Heart left ventricle (tissue), 16 donors: ENCODE measurements at regions not wholly inside any gene's neighbourhood (a gene's known extent, or its start where the extent isn't known, plus 50 kb on each side); places are given as distances from the start of the nearest gene placed in this dataset.

Experiments used
- ATAC-seq, 4 donors: fragments of 200-7000 bp; cut with Tn5 transposase; one replicate each; pipeline ENCODE4 v1.9.1; 2020 to 2022; ENCODE audit warnings: moderate library complexity in 4 of 4, mild to moderate bottlenecking in 3 of 4, moderate number of reproducible peaks in 1 of 4
- DNase-seq, 5 donors: peaks; one replicate each; pipeline ENCODE4 v3.0.0-alpha.2; 2020
- H3K27ac ChIP-seq, 12 donors: fragments of 200-600 bp; sonication (generic) in 4 of 12; one replicate each; pipeline versions ENCODE4 v1.5.0 to v1.8.0; 2016 to 2022; ENCODE audit warnings: mild to moderate bottlenecking in 2 of 12
- H3K27me3 ChIP-seq, 9 donors: fragments of 200-600 bp; sonication (generic) in 2 of 9; one replicate each; pipeline versions ENCODE4 v1.5.1 to v1.8.0; 2016 to 2022; ENCODE audit warnings: mild to moderate bottlenecking in 3 of 9
- H3K36me3 ChIP-seq, 9 donors: fragments of 200-600 bp; sonication (generic) in 2 of 9; one replicate each; pipeline versions ENCODE4 v1.5.0 to v1.8.0; 2018 to 2022; ENCODE audit warnings: mild to moderate bottlenecking in 2 of 9
- H3K4me1 ChIP-seq, 12 donors: fragments of 200-600 bp; sonication (generic) in 4 of 12; one replicate each; pipeline versions ENCODE4 v1.5.0 to v1.8.0; 2016 to 2022; ENCODE audit warnings: mild to moderate bottlenecking in 3 of 12
- H3K4me3 ChIP-seq, 12 donors: fragments of 200-600 bp; sonication (generic) in 4 of 12; one replicate each; pipeline versions ENCODE4 v1.5.0 to v1.8.0; 2017 to 2022; ENCODE audit warnings: mild to moderate bottlenecking in 9 of 12, moderate library complexity in 4 of 12
- H3K9me3 ChIP-seq, 12 donors: fragments of 200-600 bp; sonication (generic) in 4 of 12; one replicate each; pipeline versions ENCODE4 v1.5.0 to v1.8.0; 2016 to 2022; ENCODE audit warnings: mild to moderate bottlenecking in 1 of 12
- POLR2A ChIP-seq, 2 donors: fragments of 450-650 bp; IDR thresholded peaks; one replicate each; pipeline ENCODE4 v1.6.1; 2017; ENCODE audit warnings: antibody characterized with exemption in 2 of 2, mild to moderate bottlenecking in 2 of 2, moderate library complexity in 2 of 2
- WGBS, 4 donors: extraction: QIAGEN DNeasy Blood & Tissue Kit in 2 of 4; methylation state at CpG; one replicate each; pipeline versions ENCODE4 v1.1.5 to v1.1.7; 2013 to 2018; 5-methylcytosine and 5-hydroxymethylcytosine counted together
- intact Hi-C, 10 donors: fragments of 100-400 bp; cut with DNase I; formaldehyde crosslinking; loops; one replicate each; pipeline versions ENCODE4 v1.11.1 to v1.14.2; 2022
- TF ChIP-seq, protein P1 (sequence below), 12 donors: fragments of 200-600 bp; sonication (generic) in 4 of 12; IDR thresholded peaks; one replicate each; pipeline versions ENCODE4 v1.5.0 to v1.8.0; 2018 to 2022; ENCODE audit warnings: antibody characterized with exemption in 12 of 12, mild to moderate bottlenecking in 5 of 12
- donor health status: ischemic (EF 13 %, LVEDD 7.1; RV severe dilation, severe dysfunction).
- donor health status: healthy with polysubstance abuse.
- donor health status: DM: no; HTN: yes; CAD: no.
- donor health status: DM: no; HTN: no; CAD: no.
- donor health status: ischemic (EF 25% LVEDD 6.9; RV normal size, moderate dysfunction).
- donor health status: ischemic (EF 25% LVEDD 5.7; RV mildly dilated, moderate dysfunction).
- donor health status: healthy.
- donor health status: DM: yes; HTN: yes; CAD: no.
- donor health status: ischemic (EF 35%, LVEDD 5.7; RV mildly dilated, moderate dysfunction).
- donor health status: nonischemic (EF 11% LVEDD 7.7; RV severe dilation, severe dysfunction).
- donor health status: DM: yes; HTN: yes; CAD: no.
- donor health status: PGD.
- donor health status: ischemic (EF 29% LVEDD 5.4; RV normal size, mild dysfunction).
- donor health status: nonischemic (EF 23%, LVEDD 6.1; RV moderate dilation, normal function).

DNA sequence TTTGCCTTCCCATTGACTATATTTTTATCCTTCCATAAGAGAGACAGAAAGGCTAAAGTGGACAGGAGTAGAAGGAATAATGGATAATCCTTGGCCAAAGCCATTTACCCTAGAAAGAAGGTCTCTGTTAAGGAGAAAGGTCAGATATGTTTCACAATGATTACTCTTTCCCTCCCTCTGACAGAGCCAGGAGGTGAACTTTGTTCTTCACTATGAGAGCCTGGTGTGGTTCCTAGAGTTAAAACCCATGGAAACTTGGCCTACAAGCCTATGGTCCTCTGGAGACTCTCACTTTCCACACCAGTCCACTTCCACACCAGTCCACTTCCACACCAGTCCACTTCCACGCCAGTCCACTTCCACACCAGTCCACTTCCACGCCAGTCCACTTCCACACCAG lies 479.9 kb upstream of the ZP4 start:
- no peak for TF ChIP-seq POLR2A (IDR thresholded peaks at IDR 0.05)
- TF ChIP-seq, protein P1, sequence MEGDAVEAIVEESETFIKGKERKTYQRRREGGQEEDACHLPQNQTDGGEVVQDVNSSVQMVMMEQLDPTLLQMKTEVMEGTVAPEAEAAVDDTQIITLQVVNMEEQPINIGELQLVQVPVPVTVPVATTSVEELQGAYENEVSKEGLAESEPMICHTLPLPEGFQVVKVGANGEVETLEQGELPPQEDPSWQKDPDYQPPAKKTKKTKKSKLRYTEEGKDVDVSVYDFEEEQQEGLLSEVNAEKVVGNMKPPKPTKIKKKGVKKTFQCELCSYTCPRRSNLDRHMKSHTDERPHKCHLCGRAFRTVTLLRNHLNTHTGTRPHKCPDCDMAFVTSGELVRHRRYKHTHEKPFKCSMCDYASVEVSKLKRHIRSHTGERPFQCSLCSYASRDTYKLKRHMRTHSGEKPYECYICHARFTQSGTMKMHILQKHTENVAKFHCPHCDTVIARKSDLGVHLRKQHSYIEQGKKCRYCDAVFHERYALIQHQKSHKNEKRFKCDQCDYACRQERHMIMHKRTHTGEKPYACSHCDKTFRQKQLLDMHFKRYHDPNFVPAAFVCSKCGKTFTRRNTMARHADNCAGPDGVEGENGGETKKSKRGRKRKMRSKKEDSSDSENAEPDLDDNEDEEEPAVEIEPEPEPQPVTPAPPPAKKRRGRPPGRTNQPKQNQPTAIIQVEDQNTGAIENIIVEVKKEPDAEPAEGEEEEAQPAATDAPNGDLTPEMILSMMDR (IDR thresholded peaks at IDR 0.05) = no peak
- no peaks in the 10 kb centered on the region for H3K4me1 ChIP-seq
- H3K9me3 ChIP-seq = peaks cover 0 to 13% (median 0%) of the 10 kb centered on the region in 12 donors
- H3K27me3 ChIP-seq = peaks cover 0 to 3% (median 0%) of the 10 kb centered on the region in 9 donors
- intact Hi-C loops = no loop called here
- no peak overlapping the region for H3K4me3 ChIP-seq
- no peak for ATAC-seq
- 51 to 74% (median 62%) methylated on average over 2 of the region's 2 CpGs for WGBS, 4 donors
- DNase-seq = no peak
- H3K27ac ChIP-seq = no peak overlapping the region
- H3K36me3 ChIP-seq = no peaks in the 10 kb centered on the region

DNA sequence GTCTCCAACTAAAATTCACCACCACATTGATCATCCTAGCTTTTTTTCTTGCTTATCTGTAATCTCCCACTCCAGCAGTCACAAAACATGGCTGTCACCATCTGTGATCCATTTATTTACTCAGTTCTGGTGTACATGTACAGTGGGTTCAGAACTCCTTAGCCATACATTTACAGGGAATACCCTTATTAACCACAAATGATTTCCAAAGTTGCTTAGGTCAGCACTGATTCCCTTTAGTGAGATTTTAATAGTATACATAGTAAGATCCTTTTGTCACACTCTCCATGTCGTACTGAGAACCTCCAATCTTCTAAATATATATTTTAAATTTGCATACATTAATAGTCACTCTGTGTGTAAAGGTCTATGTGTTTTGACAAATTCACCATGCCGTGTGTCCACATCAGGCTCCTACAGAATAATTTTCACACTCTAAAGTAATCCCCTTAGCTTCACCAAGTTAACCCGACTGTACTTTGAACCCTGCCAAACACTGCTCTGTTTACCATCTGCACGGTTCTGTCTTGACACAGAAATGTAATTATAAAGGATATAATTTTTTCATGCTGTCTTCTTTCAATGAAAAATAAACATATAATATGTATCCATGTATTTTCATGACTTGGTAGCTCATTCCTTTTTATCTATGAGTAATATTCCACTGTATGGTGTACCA lies 473.6 kb upstream of the ZP4 start:
- Histone ChIP-seq H3K27me3 (peaks cover 0 to 3% (median 0%) of the 10 kb centered on the region in 9 donors), H3K9me3 (peaks cover 0 to 10% (median 0%) of the 10 kb centered on the region in 12 donors), H3K36me3 (no peaks in the 10 kb centered on the region), H3K4me3 (no peak overlapping the region), H3K27ac (no peak overlapping the region), H3K4me1 (no peaks in the 10 kb centered on the region)
- intact Hi-C loops = no loop called here
- 71 to 85% (median 79%) methylated on average over 4 of the region's 4 CpGs for WGBS, 4 donors
- TF ChIP-seq POLR2A (IDR thresholded peaks at IDR 0.05) = no peak
- TF ChIP-seq, protein P1 (IDR thresholded peaks at IDR 0.05) = no peak
- DNase-seq (no peak), ATAC-seq (no peak)

DNA sequence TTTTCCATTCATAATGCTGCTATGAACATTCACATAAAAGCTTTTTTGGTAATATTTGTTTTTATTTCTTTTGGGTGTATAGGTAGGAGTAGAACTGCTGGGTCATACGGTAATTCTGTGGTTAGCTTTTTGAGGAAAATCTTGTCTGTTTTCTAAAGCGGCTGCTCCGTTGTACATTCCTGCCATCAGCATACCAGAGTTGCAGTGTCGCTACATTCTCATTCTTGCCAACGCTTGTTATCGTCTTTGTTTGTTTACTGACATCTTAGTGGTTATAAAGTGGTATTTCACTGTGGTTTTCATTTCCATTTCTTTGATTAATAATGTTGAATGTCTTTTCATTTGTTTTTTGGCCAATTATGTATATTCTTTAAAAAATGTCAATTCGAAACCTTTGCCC lies 469.8 kb upstream of the ZP4 start:
- intact Hi-C loops = no loop called here
- no peaks in the 10 kb centered on the region for H3K4me1 ChIP-seq
- TF ChIP-seq, protein P1 (IDR thresholded peaks at IDR 0.05) = no peak
- TF ChIP-seq POLR2A (IDR thresholded peaks at IDR 0.05) = no peak
- H3K36me3 ChIP-seq = no peaks in the 10 kb centered on the region
- DNase-seq = no peak
- no peak overlapping the region for H3K27ac ChIP-seq
- no peaks in the 10 kb centered on the region for H3K9me3 ChIP-seq
- 69 to 81% (median 76%) methylated on average over 7 of the region's 7 CpGs for WGBS, 4 donors
- H3K4me3 ChIP-seq = no peak overlapping the region
- no peaks in the 10 kb centered on the region for H3K27me3 ChIP-seq
- no peak for ATAC-seq

DNA sequence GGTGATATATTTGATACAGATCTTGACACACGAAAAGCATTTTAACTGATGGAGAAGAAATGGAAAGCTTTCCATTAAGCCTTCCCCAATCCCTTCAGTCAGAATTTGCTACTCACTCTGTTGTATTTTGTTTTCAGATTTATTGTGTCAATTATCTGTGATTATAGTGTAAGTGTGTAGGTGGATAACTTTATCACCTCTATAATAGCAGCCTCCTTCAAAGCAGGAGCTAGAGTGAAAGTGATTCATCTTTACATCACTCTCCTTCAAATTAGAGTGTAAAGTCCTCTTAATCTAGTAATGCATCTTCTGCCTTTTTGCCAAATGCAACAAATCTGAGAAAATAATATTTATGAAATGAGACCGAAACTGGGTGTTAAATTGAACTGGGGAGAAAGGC lies 459.7 kb upstream of the ZP4 start:
- WGBS, 4 donors = 71 to 83% (median 79%) methylated on average over 2 of the region's 2 CpGs
- H3K4me3 ChIP-seq = no peak overlapping the region
- H3K4me1 ChIP-seq = no peaks in the 10 kb centered on the region
- H3K27me3 ChIP-seq = no peaks in the 10 kb centered on the region
- no peak overlapping the region for H3K27ac ChIP-seq
- DNase-seq = no peak
- TF ChIP-seq POLR2A (IDR thresholded peaks at IDR 0.05) = no peak
- TF ChIP-seq, protein P1 (IDR thresholded peaks at IDR 0.05) = no peak
- no peaks in the 10 kb centered on the region for H3K36me3 ChIP-seq
- no peaks in the 10 kb centered on the region for H3K9me3 ChIP-seq
- intact Hi-C loops = no loop called here
- ATAC-seq = no peak
